Mesenchymal stem cell (in vitro differentiated cells and primary cell): ENCODE measurements at regions not wholly inside any gene's neighbourhood (a gene's known extent, or its start where the extent isn't known, plus 50 kb on each side); places are given as distances from the start of the nearest gene placed in this dataset.

Source experiments
- DNase-seq: peaks from one replicate; pipeline ENCODE4 v3.0.0-alpha.2; 2013
- H2AFZ ChIP-seq: one replicate; pipeline ENCODE4 v1.6.1; 2013; ENCODE audit warnings: low read depth, mild to moderate bottlenecking, control low read depth, inconsistent platforms, low read length, moderate library complexity
- H2AK5ac ChIP-seq: 2 replicates; pipeline ENCODE4 v1.6.1; 2013; ENCODE audit warnings: low read length, moderate library complexity, mild to moderate bottlenecking, inconsistent platforms; ENCODE audit not compliant: severe bottlenecking
- H2BK120ac ChIP-seq: one replicate; pipeline ENCODE4 v1.6.1; 2013; ENCODE audit warnings: low read depth, mild to moderate bottlenecking, inconsistent platforms, low read length, moderate library complexity
- H2BK12ac ChIP-seq, 2 experiments: one replicate each; pipeline ENCODE4 v1.6.1; 2013; ENCODE audit warnings: inconsistent platforms in 2 of 2, low read length in 2 of 2, mild to moderate bottlenecking in 2 of 2, moderate library complexity in 2 of 2, control low read depth in 1 of 2
- H2BK15ac ChIP-seq: one replicate; pipeline ENCODE4 v1.6.1; 2013; ENCODE audit warnings: mild to moderate bottlenecking, low read depth, inconsistent platforms; ENCODE audit not compliant: poor library complexity, severe bottlenecking
- H2BK5ac ChIP-seq: 2 replicates; pipeline ENCODE4 v1.6.1; 2013; ENCODE audit warnings: low read depth, mild to moderate bottlenecking, low read length, control low read depth, inconsistent platforms; ENCODE audit not compliant: poor library complexity, severe bottlenecking
- H3K14ac ChIP-seq, 2 experiments: one replicate each; pipeline ENCODE4 v1.6.1; 2013; ENCODE audit warnings: inconsistent platforms in 2 of 2, low read length in 2 of 2, control low read depth in 1 of 2, mild to moderate bottlenecking in 1 of 2, moderate library complexity in 1 of 2
- H3K18ac ChIP-seq, 2 experiments: one replicate each; pipeline ENCODE4 v1.6.1; 2013; ENCODE audit warnings: inconsistent platforms in 2 of 2, low read length in 2 of 2, control low read depth in 1 of 2, low read depth in 1 of 2, mild to moderate bottlenecking in 1 of 2
- H3K23ac ChIP-seq, 2 experiments: one replicate each; pipeline ENCODE4 v1.6.1; 2013; ENCODE audit warnings: inconsistent platforms in 2 of 2, low read length in 2 of 2, mild to moderate bottlenecking in 2 of 2, moderate library complexity in 2 of 2, control low read depth in 1 of 2
- H3K27ac ChIP-seq: 2 replicates; pipeline ENCODE4 v1.5.1; 2013; ENCODE audit warnings: mild to moderate bottlenecking, moderate library complexity, low read length, control low read depth, inconsistent platforms; ENCODE audit not compliant: poor library complexity, severe bottlenecking
- H3K27me3 ChIP-seq, 2 experiments: 2 replicates each; pipeline versions ENCODE4 v1.6.1 to v1.7.0; 2013; ENCODE audit warnings: low read length in 2 of 2, mild to moderate bottlenecking in 2 of 2, moderate library complexity in 2 of 2, control low read depth in 1 of 2, inconsistent platforms in 1 of 2; ENCODE audit not compliant: control insufficient read depth in 1 of 2, insufficient read depth in 1 of 2
- H3K36me3 ChIP-seq, 2 experiments: 2 replicates each; pipeline versions ENCODE4 v1.6.1 to v1.7.0; 2013; ENCODE audit warnings: low read length in 2 of 2, control low read depth in 1 of 2, inconsistent platforms in 1 of 2, low read depth in 1 of 2, mild to moderate bottlenecking in 1 of 2; ENCODE audit not compliant: insufficient read depth in 2 of 2, control insufficient read depth in 1 of 2
- H3K4ac ChIP-seq, 2 experiments: one replicate each; pipeline ENCODE4 v1.6.1; 2013; ENCODE audit warnings: inconsistent platforms in 2 of 2, low read length in 2 of 2, mild to moderate bottlenecking in 2 of 2, moderate library complexity in 2 of 2, control low read depth in 1 of 2, low read depth in 1 of 2
- H3K4me1 ChIP-seq: 2 replicates; pipeline ENCODE4 v1.6.1; 2013; ENCODE audit warnings: low read depth, low read length, control low read depth; ENCODE audit not compliant: control insufficient read depth, insufficient read depth
- H3K4me2 ChIP-seq: 2 replicates; pipeline ENCODE4 v1.6.1; 2013; ENCODE audit warnings: low read length, mild to moderate bottlenecking, inconsistent platforms; ENCODE audit not compliant: poor library complexity, severe bottlenecking
- H3K4me3 ChIP-seq, 2 experiments: 2 replicates each; pipeline versions ENCODE4 v1.5.1 to v1.7.0; 2013; ENCODE audit warnings: low read length in 2 of 2, mild to moderate bottlenecking in 2 of 2, control low read depth in 1 of 2, low read depth in 1 of 2; ENCODE audit not compliant: insufficient read depth in 1 of 2
- H3K79me1 ChIP-seq: replicated peaks from 2 replicates; pipeline ENCODE4 v1.6.1; 2013; ENCODE audit warnings: mild to moderate bottlenecking, control low read depth, low read length, inconsistent platforms; ENCODE audit not compliant: poor library complexity, severe bottlenecking
- H3K9ac ChIP-seq: 2 replicates; pipeline ENCODE4 v1.7.0; 2013; ENCODE audit warnings: mild to moderate bottlenecking, low read length, moderate library complexity
- H3K9me3 ChIP-seq: 2 replicates; pipeline ENCODE4 v1.7.0; 2013; ENCODE audit warnings: mild to moderate bottlenecking, low read length; ENCODE audit not compliant: control insufficient read depth
- H4K8ac ChIP-seq: one replicate; pipeline ENCODE4 v1.6.1; 2013; ENCODE audit warnings: inconsistent platforms, mild to moderate bottlenecking, low read length, moderate library complexity
- H4K91ac ChIP-seq: one replicate; pipeline ENCODE4 v1.6.1; 2013; ENCODE audit warnings: mild to moderate bottlenecking, low read length, inconsistent platforms
- WGBS: methylation state at CpG from one replicate; pipeline ENCODE4 v1.1.7; 2013; ENCODE audit warnings: mixed read lengths; 5-methylcytosine and 5-hydroxymethylcytosine counted together

- no peak overlapping the region for H3K27ac ChIP-seq
- H2BK15ac ChIP-seq = no peak overlapping the region
- DNase-seq = no peak
- H3K9me3 ChIP-seq = no peaks in the 10 kb centered on the region
- peak overlapping the region in 1 of 2 experiments; percentile 61 for H3K4ac ChIP-seq
- H2AFZ ChIP-seq = no peak overlapping the region
- no peak overlapping the region for H3K23ac ChIP-seq
- WGBS = 86% methylated on average over 5 of the region's 5 CpGs
- H2BK12ac ChIP-seq = peak overlapping the region in 1 of 2 experiments; percentile 10
- no peak overlapping the region for H2BK120ac ChIP-seq
- H4K8ac ChIP-seq = peak overlapping the region; percentile 47
- H3K9ac ChIP-seq = no peak overlapping the region
- no peak overlapping the region for H3K14ac ChIP-seq
- H2AK5ac ChIP-seq = peak overlapping the region; percentile 93
- peaks cover 32% of the 10 kb centered on the region for H3K4me1 ChIP-seq
- no peak overlapping the region for H3K4me3 ChIP-seq
- peak overlapping the region in 1 of 2 experiments; percentile 45 for H3K18ac ChIP-seq
- H3K79me1 ChIP-seq = peaks cover 14% of the 10 kb centered on the region
- H3K4me2 ChIP-seq = no peak overlapping the region
- H2BK5ac ChIP-seq = no peak overlapping the region
- no peaks in the 10 kb centered on the region for H3K27me3 ChIP-seq
- peaks cover 0 to 14% of the 10 kb centered on the region in 2 experiments for H3K36me3 ChIP-seq
- no peak overlapping the region for H4K91ac ChIP-seq
These were observed 63.3 kb downstream of the IRF2BPL start for GRCh38 chr14:76965232-76965631.

GRCh38 chr14:76964695-76965094 lies 63.8 kb downstream of the IRF2BPL start:
- Histone ChIP-seq H2BK12ac (peak overlapping the region; percentile 84 to 96), H3K4me1 (peaks cover 35% of the 10 kb centered on the region), H2AFZ (no peak overlapping the region), H3K27me3 (no peaks in the 10 kb centered on the region), H3K4me3 (no peak overlapping the region), H3K14ac (no peak overlapping the region), H3K36me3 (peaks cover 0 to 14% of the 10 kb centered on the region in 2 experiments), H3K27ac (no peak overlapping the region), H3K9ac (no peak overlapping the region), H2BK15ac (no peak overlapping the region), H2BK5ac (no peak overlapping the region), H3K4ac (no peak overlapping the region), H4K8ac (peak overlapping the region; percentile 66), H3K79me1 (peaks cover 16% of the 10 kb centered on the region), H2BK120ac (peak overlapping the region; percentile 57), H2AK5ac (peak overlapping the region; percentile 50), H4K91ac (peak overlapping the region; percentile 93), H3K9me3 (no peaks in the 10 kb centered on the region), H3K18ac (peak overlapping the region in 1 of 2 experiments; percentile 46), H3K4me2 (no peak overlapping the region), H3K23ac (peak overlapping the region in 1 of 2 experiments; percentile 57)
- DNase-seq = no peak
- WGBS = 84% methylated on average over 4 of the region's 5 CpGs

DNA sequence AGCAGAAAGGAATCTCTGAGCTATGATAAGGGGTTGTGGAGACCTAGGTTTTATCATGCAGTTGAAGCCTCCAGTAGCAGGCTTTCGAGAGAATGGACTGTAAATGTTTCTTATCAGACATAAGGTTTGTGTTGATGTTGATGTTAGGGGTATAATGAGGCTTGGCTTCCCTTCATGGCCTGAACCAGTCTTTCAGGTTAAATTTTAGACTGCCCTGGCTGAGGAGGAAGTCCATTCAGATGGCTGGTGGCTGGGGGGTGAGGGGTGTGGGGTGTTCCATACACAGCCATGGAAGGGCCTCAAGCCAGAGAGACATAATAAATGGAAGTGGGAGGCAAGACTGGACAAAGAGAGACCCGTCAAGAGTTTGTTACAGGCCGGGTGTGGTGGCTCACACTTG lies 65.1 kb downstream of the IRF2BPL start:
- Histone ChIP-seq H3K9ac (no peak overlapping the region), H3K4me3 (no peak overlapping the region), H2AK5ac (peak overlapping the region; percentile 68), H3K27ac (no peak overlapping the region), H3K9me3 (no peaks in the 10 kb centered on the region), H3K27me3 (no peaks in the 10 kb centered on the region), H3K4ac (no peak overlapping the region), H3K4me1 (peaks cover 39% of the 10 kb centered on the region), H3K36me3 (peaks cover 0 to 11% of the 10 kb centered on the region in 2 experiments), H2AFZ (no peak overlapping the region), H2BK120ac (no peak overlapping the region), H3K18ac (no peak overlapping the region), H2BK12ac (peak overlapping the region in 1 of 2 experiments; percentile 38), H4K91ac (no peak overlapping the region), H4K8ac (no peak overlapping the region), H3K4me2 (no peak overlapping the region), H3K79me1 (peaks cover 16% of the 10 kb centered on the region), H2BK15ac (no peak overlapping the region), H2BK5ac (no peak overlapping the region), H3K23ac (no peak overlapping the region), H3K14ac (no peak overlapping the region)
- 92% methylated on average over 3 of the region's 3 CpGs for WGBS
- DNase-seq = no peak

GRCh38 chr14:76962303-76962660 lies 66.2 kb downstream of the IRF2BPL start:
- H2AK5ac ChIP-seq = peak overlapping the region; percentile 92
- H3K4me3 ChIP-seq = peak overlapping the region; percentile 20 to 68
- H2BK120ac ChIP-seq = peak overlapping the region; percentile 95
- peak overlapping the region; percentile 90 for H4K91ac ChIP-seq
- H3K27ac ChIP-seq = peak overlapping the region; percentile 86
- H3K4me1 ChIP-seq = peaks cover 48% of the 10 kb centered on the region
- H3K14ac ChIP-seq = peak overlapping the region in 1 of 2 experiments; percentile 86
- H2BK12ac ChIP-seq = peak overlapping the region; percentile 57 to 97
- no peaks in the 10 kb centered on the region for H3K9me3 ChIP-seq
- WGBS = 76% methylated on average over 1 of the region's 1 CpG
- H3K36me3 ChIP-seq = peaks cover 0 to 11% of the 10 kb centered on the region in 2 experiments
- peak overlapping the region in 1 of 2 experiments; percentile 2 for H3K23ac ChIP-seq
- peak overlapping the region; percentile 18 for H2BK15ac ChIP-seq
- H4K8ac ChIP-seq = peak overlapping the region; percentile 99
- DNase-seq = no peak
- H2AFZ ChIP-seq = no peak overlapping the region
- H3K18ac ChIP-seq = peak overlapping the region; percentile 77 to 94
- H3K27me3 ChIP-seq = no peaks in the 10 kb centered on the region
- peak overlapping the region; percentile 89 for H2BK5ac ChIP-seq
- peak overlapping the region; percentile 22 to 94 for H3K4ac ChIP-seq
- H3K79me1 ChIP-seq = peaks cover 16% of the 10 kb centered on the region
- peak overlapping the region; percentile 79 for H3K9ac ChIP-seq
- H3K4me2 ChIP-seq = peak overlapping the region; percentile 53
